Activated CD8-positive, alpha-beta T cell treated with anti-CD3 and anti-CD28 coated beads for 36 hours (primary cell): ENCODE measurements at regions not wholly inside any gene's neighbourhood (a gene's known extent, or its start where the extent isn't known, plus 50 kb on each side); places are given as distances from the start of the nearest gene placed in this dataset.
"Not testable (repeated sequence)": the region's sequence is repeated elsewhere in the genome, so short reads cannot be mapped to it uniquely, and the experiment has no call there.

Source experiments
- ATAC-seq: fragments of 200-7000 bp; cut with Tn5 transposase; one replicate; pipeline ENCODE4 v1.10.0; 2021; ENCODE audit warnings: mild to moderate bottlenecking, moderate library complexity
- CTCF ChIA-PET: fragments of 350-600 bp; sonication (Branson Sonifier 250); formaldehyde crosslinking; loops from one replicate; lab custom pipeline; 2021; ENCODE audit warnings: antibody characterized with exemption; lab: Charles Lee
- POLR2A ChIA-PET: fragments of 350-600 bp; sonication (Branson Sonifier 250); formaldehyde crosslinking; loops from one replicate; lab custom pipeline; 2021; ENCODE audit warnings: antibody characterized with exemption; lab: Charles Lee
- DNase-seq: peaks from one replicate; pipeline ENCODE4 v3.0.0-alpha.2; 2020
- H3K27ac Mint-ChIP-seq: one replicate; pipeline ENCODE4 v1.8.0; 2021; ENCODE audit warnings: mild to moderate bottlenecking, mixed read lengths
- H3K27me3 Mint-ChIP-seq: one replicate; pipeline ENCODE4 v1.8.0; 2021; ENCODE audit warnings: mixed read lengths
- H3K36me3 Mint-ChIP-seq: one replicate; pipeline ENCODE4 v1.8.0; 2021; ENCODE audit warnings: low read depth, mixed read lengths
- H3K4me1 Mint-ChIP-seq: one replicate; pipeline ENCODE4 v1.8.0; 2021; ENCODE audit warnings: low read depth, mixed read lengths
- H3K4me3 Mint-ChIP-seq: one replicate; pipeline ENCODE4 v1.8.0; 2021; ENCODE audit warnings: mild to moderate bottlenecking, moderate library complexity, mixed read lengths
- H3K9me3 Mint-ChIP-seq: one replicate; pipeline ENCODE4 v1.8.0; 2021; ENCODE audit warnings: mixed read lengths
- intact Hi-C: fragments of 100-400 bp; cut with micrococcal nuclease; formaldehyde crosslinking; loops from one replicate; pipeline ENCODE4 v1.10.0; 2022
- TF ChIP-seq, protein P1 (sequence below): fragments of 200-600 bp; IDR thresholded peaks from one replicate; pipeline ENCODE4 v1.8.0; 2022; ENCODE audit warnings: antibody characterized with exemption, mild to moderate bottlenecking

DNA sequence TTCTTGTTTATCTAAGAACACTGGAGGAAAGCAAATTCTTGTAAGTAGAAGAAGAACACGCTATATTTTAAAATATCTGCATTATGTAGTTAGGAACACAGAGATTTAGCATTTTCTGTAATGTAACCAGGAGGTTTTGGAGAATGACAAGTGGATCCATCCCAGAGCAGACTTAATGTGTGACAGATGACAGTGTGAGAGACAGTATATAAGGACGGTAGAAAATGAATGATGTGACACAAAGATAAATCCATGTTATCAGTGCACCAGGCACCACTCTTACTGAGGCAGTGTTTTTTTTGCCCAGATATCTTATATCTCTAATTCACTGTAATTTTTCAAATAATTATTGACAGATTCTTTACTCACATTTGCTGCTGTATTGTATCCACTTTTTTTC lies 239.0 kb upstream of the KCNN2 start:
- H3K9me3 Mint-ChIP-seq = no peaks in the 10 kb centered on the region
- DNase-seq (no peak), ATAC-seq (no peak)
- TF ChIP-seq, protein P1, sequence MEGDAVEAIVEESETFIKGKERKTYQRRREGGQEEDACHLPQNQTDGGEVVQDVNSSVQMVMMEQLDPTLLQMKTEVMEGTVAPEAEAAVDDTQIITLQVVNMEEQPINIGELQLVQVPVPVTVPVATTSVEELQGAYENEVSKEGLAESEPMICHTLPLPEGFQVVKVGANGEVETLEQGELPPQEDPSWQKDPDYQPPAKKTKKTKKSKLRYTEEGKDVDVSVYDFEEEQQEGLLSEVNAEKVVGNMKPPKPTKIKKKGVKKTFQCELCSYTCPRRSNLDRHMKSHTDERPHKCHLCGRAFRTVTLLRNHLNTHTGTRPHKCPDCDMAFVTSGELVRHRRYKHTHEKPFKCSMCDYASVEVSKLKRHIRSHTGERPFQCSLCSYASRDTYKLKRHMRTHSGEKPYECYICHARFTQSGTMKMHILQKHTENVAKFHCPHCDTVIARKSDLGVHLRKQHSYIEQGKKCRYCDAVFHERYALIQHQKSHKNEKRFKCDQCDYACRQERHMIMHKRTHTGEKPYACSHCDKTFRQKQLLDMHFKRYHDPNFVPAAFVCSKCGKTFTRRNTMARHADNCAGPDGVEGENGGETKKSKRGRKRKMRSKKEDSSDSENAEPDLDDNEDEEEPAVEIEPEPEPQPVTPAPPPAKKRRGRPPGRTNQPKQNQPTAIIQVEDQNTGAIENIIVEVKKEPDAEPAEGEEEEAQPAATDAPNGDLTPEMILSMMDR = no peak
- intact Hi-C loops = no loop called here
- no peaks in the 10 kb centered on the region for H3K27me3 Mint-ChIP-seq
- ChIA-PET CTCF (no interaction called here), POLR2A (no interaction called here)
- no peak overlapping the region for H3K4me3 Mint-ChIP-seq
- H3K36me3 Mint-ChIP-seq = no peaks in the 10 kb centered on the region
- H3K4me1 Mint-ChIP-seq = no peaks in the 10 kb centered on the region
- no peak overlapping the region for H3K27ac Mint-ChIP-seq

GRCh38 chr5:114123654-114124053 lies 238.2 kb upstream of the KCNN2 start:
- TF ChIP-seq, protein P1 = no peak
- ChIA-PET CTCF (no interaction called here), POLR2A (no interaction called here)
- Mint-ChIP-seq H3K4me1 (no peaks in the 10 kb centered on the region), H3K9me3 (no peaks in the 10 kb centered on the region), H3K27me3 (no peaks in the 10 kb centered on the region), H3K27ac (no peak overlapping the region), H3K36me3 (no peaks in the 10 kb centered on the region), H3K4me3 (no peak overlapping the region)
- ATAC-seq (no peak), DNase-seq (no peak)
- intact Hi-C loops = no loop called here

GRCh38 chr5:114146398-114146797 lies 215.5 kb upstream of the KCNN2 start:
- POLR2A ChIA-PET = no interaction called here
- Mint-ChIP-seq H3K36me3 (no peaks in the 10 kb centered on the region), H3K9me3 (peaks cover 27% of the 10 kb centered on the region), H3K4me1 (no peaks in the 10 kb centered on the region), H3K4me3 (no peak overlapping the region), H3K27me3 (no peaks in the 10 kb centered on the region), H3K27ac (no peak overlapping the region)
- intact Hi-C loops = no loop called here
- CTCF ChIA-PET = interaction anchor here (0.9 kb wide), 1 partner anchor 304 kb away, joined by 3 read pairs; no protein-coding TSS in a partner anchor
- TF ChIP-seq, protein P1 = no peak
- ATAC-seq = no peak
- DNase-seq = no peak

GRCh38 chr5:114148253-114148652 lies 213.6 kb upstream of the KCNN2 start:
- H3K36me3 Mint-ChIP-seq = no peaks in the 10 kb centered on the region
- H3K9me3 Mint-ChIP-seq = peaks cover 25% of the 10 kb centered on the region
- no peaks in the 10 kb centered on the region for H3K4me1 Mint-ChIP-seq
- no peak overlapping the region for H3K4me3 Mint-ChIP-seq
- no peak for ATAC-seq
- H3K27ac Mint-ChIP-seq = no peak overlapping the region
- CTCF ChIA-PET = no interaction called here
- TF ChIP-seq, protein P1 = no peak
- intact Hi-C loops = no loop called here
- no peaks in the 10 kb centered on the region for H3K27me3 Mint-ChIP-seq
- DNase-seq = no peak
- POLR2A ChIA-PET = no interaction called here

GRCh38 chr5:114148728-114149127 lies 213.1 kb upstream of the KCNN2 start:
- intact Hi-C loops, CTCF ChIA-PET: not testable (repeated sequence)

More at GRCh38 chr5:114148728-114149127, 213.1 kb upstream of the KCNN2 start:
- H3K27ac Mint-ChIP-seq, H3K27me3 Mint-ChIP-seq, POLR2A ChIA-PET, DNase-seq, H3K36me3 Mint-ChIP-seq, H3K4me3 Mint-ChIP-seq, ATAC-seq, H3K4me1 Mint-ChIP-seq: not testable (repeated sequence)
- peaks cover 26% of the 10 kb centered on the region for H3K9me3 Mint-ChIP-seq
